ENCODE measurements at regions not wholly inside any gene's neighbourhood (a gene's known extent, or its start where the extent isn't known, plus 50 kb on each side); places are given as distances from the start of the nearest gene placed in this dataset.

DNA sequence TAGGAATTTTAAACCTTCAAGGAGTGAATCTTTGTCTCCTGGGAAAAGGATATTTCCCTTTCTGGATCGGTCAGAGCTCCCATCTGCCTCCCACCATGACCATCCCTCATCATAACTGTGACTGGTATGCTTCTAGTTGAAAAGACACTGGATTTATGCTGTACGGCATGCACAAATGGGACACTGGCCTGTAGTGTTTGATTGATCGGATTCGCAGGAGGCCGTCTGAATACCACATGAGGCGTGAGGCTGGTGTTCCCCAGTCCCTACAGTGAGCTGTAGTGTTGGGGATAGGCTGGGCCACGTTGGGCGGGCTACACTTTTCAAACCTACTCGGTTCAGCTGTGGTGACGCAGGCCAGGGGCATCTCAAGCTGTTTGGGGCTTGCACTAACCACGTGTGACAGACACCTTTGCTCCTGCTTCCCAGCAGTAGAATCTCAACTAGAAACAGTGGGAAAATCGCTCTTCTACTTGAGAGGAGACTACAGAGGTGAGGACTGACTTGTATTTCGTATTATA lies 101.8 kb downstream of the MID1IP1 start:
- H3K27me3 ChIP-seq (ENCODE audit: control insufficient read depth, insufficient read depth, low read length) = no peaks in the 10 kb centered on the region
- no peak overlapping the region for H3K27ac Mint-ChIP-seq
- H3K36me3 ChIP-seq (ENCODE audit: control insufficient read depth, insufficient read depth, low read length) = no peaks in the 10 kb centered on the region
- intact Hi-C loops (cut with micrococcal nuclease) = no loop called here
- peaks cover 11 to 15% of the 10 kb centered on the region in 2 donors for H3K4me1 Mint-ChIP-seq
- no peaks in the 10 kb centered on the region for H3K36me3 Mint-ChIP-seq
- ATAC-seq = peak in 2 of 3 donors; percentile 62 to 80
- H3K4me3 ChIP-seq (ENCODE audit: low read length) = no peak overlapping the region
- H3K9me3 Mint-ChIP-seq = no peaks in the 10 kb centered on the region
- TF ChIP-seq, protein P1, sequence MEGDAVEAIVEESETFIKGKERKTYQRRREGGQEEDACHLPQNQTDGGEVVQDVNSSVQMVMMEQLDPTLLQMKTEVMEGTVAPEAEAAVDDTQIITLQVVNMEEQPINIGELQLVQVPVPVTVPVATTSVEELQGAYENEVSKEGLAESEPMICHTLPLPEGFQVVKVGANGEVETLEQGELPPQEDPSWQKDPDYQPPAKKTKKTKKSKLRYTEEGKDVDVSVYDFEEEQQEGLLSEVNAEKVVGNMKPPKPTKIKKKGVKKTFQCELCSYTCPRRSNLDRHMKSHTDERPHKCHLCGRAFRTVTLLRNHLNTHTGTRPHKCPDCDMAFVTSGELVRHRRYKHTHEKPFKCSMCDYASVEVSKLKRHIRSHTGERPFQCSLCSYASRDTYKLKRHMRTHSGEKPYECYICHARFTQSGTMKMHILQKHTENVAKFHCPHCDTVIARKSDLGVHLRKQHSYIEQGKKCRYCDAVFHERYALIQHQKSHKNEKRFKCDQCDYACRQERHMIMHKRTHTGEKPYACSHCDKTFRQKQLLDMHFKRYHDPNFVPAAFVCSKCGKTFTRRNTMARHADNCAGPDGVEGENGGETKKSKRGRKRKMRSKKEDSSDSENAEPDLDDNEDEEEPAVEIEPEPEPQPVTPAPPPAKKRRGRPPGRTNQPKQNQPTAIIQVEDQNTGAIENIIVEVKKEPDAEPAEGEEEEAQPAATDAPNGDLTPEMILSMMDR (IDR thresholded peaks at IDR 0.05) = no peak
- peak in 1 of 2 donors; percentile 17 for DNase-seq
- H3K27me3 Mint-ChIP-seq (ENCODE audit: low read depth in 2 of 2) = no peaks in the 10 kb centered on the region
- no peak overlapping the region for H3K27ac ChIP-seq (ENCODE audit: low read length)
- WGBS (ENCODE audit: insufficient coverage) = 64% methylated on average over 8 of the region's 13 CpGs
- no peak overlapping the region for H3K4me3 Mint-ChIP-seq
- H3K9me3 ChIP-seq (ENCODE audit: control insufficient read depth, insufficient read depth, low read length) = no peaks in the 10 kb centered on the region
- H3K4me1 ChIP-seq (ENCODE audit: control insufficient read depth, insufficient read depth, low read length) = peaks cover 17% of the 10 kb centered on the region

DNA sequence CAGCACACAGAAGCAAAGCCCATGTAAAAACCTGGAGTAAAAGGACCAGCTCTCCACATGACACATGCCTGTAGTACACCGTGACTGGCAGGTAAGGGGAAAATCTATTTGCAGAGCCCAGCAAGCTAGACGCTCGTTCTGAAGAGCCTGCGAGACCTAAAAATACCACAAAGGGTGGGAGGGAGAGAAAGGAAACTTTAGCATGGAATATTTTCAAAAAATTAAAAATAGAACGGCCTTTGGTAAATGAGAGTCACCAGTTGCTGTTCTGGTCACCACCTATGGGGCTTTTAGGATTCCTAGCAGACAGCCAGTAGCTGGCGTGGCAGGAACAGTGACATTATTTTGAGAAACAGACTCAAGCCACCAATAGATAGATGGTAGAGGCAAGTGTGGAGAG lies 115.5 kb downstream of the MID1IP1 start:
- intact Hi-C loops (cut with micrococcal nuclease) = no loop called here
- Mint-ChIP-seq H3K4me3 (no peak overlapping the region), H3K9me3 (peaks cover 0 to 2% of the 10 kb centered on the region in 2 donors), H3K27me3 (ENCODE audit: low read depth in 2 of 2) (peaks cover 2 to 17% of the 10 kb centered on the region in 2 donors), H3K27ac (no peak overlapping the region), H3K36me3 (no peaks in the 10 kb centered on the region), H3K4me1 (no peaks in the 10 kb centered on the region)
- Histone ChIP-seq H3K4me1 (ENCODE audit: control insufficient read depth, insufficient read depth, low read length) (no peaks in the 10 kb centered on the region), H3K27ac (ENCODE audit: low read length) (no peak overlapping the region), H3K27me3 (ENCODE audit: control insufficient read depth, insufficient read depth, low read length) (no peaks in the 10 kb centered on the region), H3K9me3 (ENCODE audit: control insufficient read depth, insufficient read depth, low read length) (no peaks in the 10 kb centered on the region), H3K36me3 (ENCODE audit: control insufficient read depth, insufficient read depth, low read length) (no peaks in the 10 kb centered on the region), H3K4me3 (ENCODE audit: low read length) (no peak overlapping the region)
- TF ChIP-seq, protein P1 (IDR thresholded peaks at IDR 0.05) = no peak
- DNase-seq (no peak), ATAC-seq (no peak)
- WGBS (ENCODE audit: insufficient coverage) = 93% methylated on average over 5 of the region's 6 CpGs

- TF ChIP-seq, protein P1 (IDR thresholded peaks at IDR 0.05) = no peak
- Mint-ChIP-seq H3K4me1 (no peaks in the 10 kb centered on the region), H3K27me3 (ENCODE audit: low read depth in 2 of 2) (peaks cover 5 to 26% of the 10 kb centered on the region in 2 donors), H3K27ac (no peak overlapping the region), H3K4me3 (no peak overlapping the region), H3K36me3 (no peaks in the 10 kb centered on the region), H3K9me3 (peaks cover 0 to 2% of the 10 kb centered on the region in 2 donors)
- Histone ChIP-seq H3K27ac (ENCODE audit: low read length) (no peak overlapping the region), H3K27me3 (ENCODE audit: control insufficient read depth, insufficient read depth, low read length) (no peaks in the 10 kb centered on the region), H3K4me3 (ENCODE audit: low read length) (no peak overlapping the region), H3K9me3 (ENCODE audit: control insufficient read depth, insufficient read depth, low read length) (no peaks in the 10 kb centered on the region), H3K36me3 (ENCODE audit: control insufficient read depth, insufficient read depth, low read length) (no peaks in the 10 kb centered on the region), H3K4me1 (ENCODE audit: control insufficient read depth, insufficient read depth, low read length) (no peaks in the 10 kb centered on the region)
- WGBS (ENCODE audit: insufficient coverage) = 100% methylated on average over 4 of the region's 4 CpGs
- intact Hi-C loops (cut with micrococcal nuclease) = no loop called here
- no peak for ATAC-seq
- DNase-seq = no peak
Measured at GRCh38 chrX:38917954-38918353, 116.7 kb downstream of the MID1IP1 start.

DNA sequence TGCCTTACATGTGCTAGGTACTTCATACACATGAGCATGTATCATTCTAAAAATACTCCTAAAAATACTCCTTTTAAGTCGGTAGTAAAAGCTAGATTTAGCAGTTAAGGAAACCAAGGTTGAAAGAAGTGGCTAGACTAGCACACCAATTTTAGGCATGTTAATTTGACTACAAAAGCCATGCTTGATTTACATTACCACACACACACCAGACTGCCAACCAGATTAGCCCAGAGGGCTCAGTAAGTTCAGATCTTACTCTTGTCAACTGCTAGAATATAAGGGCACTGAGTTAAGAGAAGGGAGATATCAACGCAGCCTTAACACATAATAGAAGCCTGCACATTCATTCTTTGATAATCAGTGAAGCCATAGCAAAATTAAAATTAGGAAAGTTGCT lies 117.9 kb downstream of the MID1IP1 start:
- Histone ChIP-seq H3K27me3 (ENCODE audit: control insufficient read depth, insufficient read depth, low read length) (no peaks in the 10 kb centered on the region), H3K9me3 (ENCODE audit: control insufficient read depth, insufficient read depth, low read length) (no peaks in the 10 kb centered on the region), H3K36me3 (ENCODE audit: control insufficient read depth, insufficient read depth, low read length) (no peaks in the 10 kb centered on the region), H3K27ac (ENCODE audit: low read length) (no peak overlapping the region), H3K4me3 (ENCODE audit: low read length) (no peak overlapping the region), H3K4me1 (ENCODE audit: control insufficient read depth, insufficient read depth, low read length) (peaks cover 3% of the 10 kb centered on the region)
- H3K36me3 Mint-ChIP-seq = no peaks in the 10 kb centered on the region
- H3K4me1 Mint-ChIP-seq = no peaks in the 10 kb centered on the region
- ATAC-seq = no peak
- H3K27ac Mint-ChIP-seq = no peak overlapping the region
- intact Hi-C loops (cut with micrococcal nuclease) = no loop called here
- TF ChIP-seq, protein P1 (IDR thresholded peaks at IDR 0.05) = no peak
- no peaks in the 10 kb centered on the region for H3K9me3 Mint-ChIP-seq
- H3K27me3 Mint-ChIP-seq (ENCODE audit: low read depth in 2 of 2) = peaks cover 5 to 26% of the 10 kb centered on the region in 2 donors
- DNase-seq = no peak
- WGBS (ENCODE audit: insufficient coverage) = no CpG with 5 or more reads among the region's 2 CpGs
- H3K4me3 Mint-ChIP-seq = no peak overlapping the region

Data from natural killer cell (primary cell).